SH-SY5Y (cell line): ENCODE measurements at regions not wholly inside any gene's neighbourhood (a gene's known extent, or its start where the extent isn't known, plus 50 kb on each side); places are given as distances from the start of the nearest gene placed in this dataset.

ENCODE experiments used
- GATA2 ChIP-seq: IDR thresholded peaks from 2 replicates; pipeline ENCODE4 v1.6.1; 2011; ENCODE audit warnings: mild to moderate bottlenecking, low read depth, low read length
- GATA3 ChIP-seq: IDR thresholded peaks from 2 replicates; pipeline ENCODE4 v1.6.1; 2011; ENCODE audit warnings: low read depth, mild to moderate bottlenecking, low read length, moderate library complexity

DNA sequence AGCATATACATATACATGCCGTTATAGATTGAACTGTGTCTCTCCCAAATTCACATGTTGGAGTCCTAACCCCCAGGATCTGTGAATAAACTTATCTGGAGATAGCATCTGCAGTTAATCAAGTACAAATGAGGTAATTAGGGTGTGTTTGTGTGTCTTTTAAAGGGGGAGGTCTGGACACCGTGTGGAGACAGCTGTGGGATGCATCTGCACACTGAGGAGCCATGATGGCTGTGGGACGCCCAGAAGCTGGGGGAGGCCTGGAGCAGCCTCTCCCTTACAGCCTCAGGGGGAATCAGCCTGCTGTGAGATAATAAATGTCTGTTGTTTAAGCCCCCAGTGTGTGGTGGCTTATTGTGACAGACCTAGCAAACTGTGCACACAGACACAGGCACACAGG, 51.8 kb upstream of the COL18A1 start:
- TF ChIP-seq GATA2 (peak; percentile 67), GATA3 (no peak)

- TF ChIP-seq GATA2 = no peak
- no peak for TF ChIP-seq GATA3
These were observed 50.0 kb upstream of the COL18A1 start for GRCh38 chr21:45354970-45355369.
